HG02973 (cell line): ENCODE measurements at regions not wholly inside any gene's neighbourhood (a gene's known extent, or its start where the extent isn't known, plus 50 kb on each side); places are given as distances from the start of the nearest gene placed in this dataset.

Experiments used
- ATAC-seq: cut with Tn5 transposase; IDR thresholded peaks from one replicate; pipeline ENCODE4 v1.9.1; 2021; ENCODE audit warnings: moderate library complexity; ENCODE audit not compliant: unreplicated experiment

GRCh38 chr22:46053563-46054090 lies 76.7 kb upstream of the WNT7B start:
- ATAC-seq, result no peak

GRCh38 chr22:46054091-46055073 lies 77.4 kb upstream of the WNT7B start:
- ATAC-seq, result no peak

DNA sequence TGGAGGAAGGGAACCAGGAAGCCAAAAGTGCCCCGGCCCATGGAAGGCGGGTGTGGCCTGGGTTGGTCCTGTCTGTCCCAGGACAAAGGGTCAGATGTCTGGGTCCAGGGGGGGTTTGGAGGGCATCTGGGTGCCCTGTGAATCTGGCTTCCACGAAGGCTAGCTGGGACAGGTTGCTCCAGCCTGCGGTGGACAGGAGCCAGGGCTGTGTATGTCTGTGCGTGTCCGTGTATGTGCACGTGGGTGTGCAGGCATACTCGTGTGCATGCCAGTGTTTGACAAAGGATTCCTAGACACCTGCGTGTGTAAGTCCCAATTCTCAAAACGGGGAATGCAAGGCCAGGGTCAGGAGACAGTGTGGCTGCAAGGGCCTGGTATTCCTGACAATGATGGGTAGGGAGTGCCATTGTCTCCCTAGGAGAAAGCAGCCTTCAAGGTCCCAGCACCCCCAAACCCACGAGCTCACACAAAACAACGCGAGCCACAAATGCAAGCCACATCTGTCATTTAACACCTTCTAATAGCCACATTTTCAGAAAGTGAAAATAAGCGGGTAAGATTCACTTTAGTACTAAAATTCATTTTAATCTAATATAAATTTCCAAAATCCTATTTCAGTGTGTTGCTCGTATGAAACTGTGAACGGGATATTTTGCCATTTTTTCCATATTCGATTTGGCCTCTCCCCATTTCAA lies 78.4 kb upstream of the WNT7B start:
- ATAC-seq, result no peak

GRCh38 chr22:46055911-46056545 lies 79.1 kb upstream of the WNT7B start:
- ATAC-seq, result no peak

GRCh38 chr22:46056546-46057245 lies 79.7 kb upstream of the WNT7B start:
- no peak for ATAC-seq

DNA sequence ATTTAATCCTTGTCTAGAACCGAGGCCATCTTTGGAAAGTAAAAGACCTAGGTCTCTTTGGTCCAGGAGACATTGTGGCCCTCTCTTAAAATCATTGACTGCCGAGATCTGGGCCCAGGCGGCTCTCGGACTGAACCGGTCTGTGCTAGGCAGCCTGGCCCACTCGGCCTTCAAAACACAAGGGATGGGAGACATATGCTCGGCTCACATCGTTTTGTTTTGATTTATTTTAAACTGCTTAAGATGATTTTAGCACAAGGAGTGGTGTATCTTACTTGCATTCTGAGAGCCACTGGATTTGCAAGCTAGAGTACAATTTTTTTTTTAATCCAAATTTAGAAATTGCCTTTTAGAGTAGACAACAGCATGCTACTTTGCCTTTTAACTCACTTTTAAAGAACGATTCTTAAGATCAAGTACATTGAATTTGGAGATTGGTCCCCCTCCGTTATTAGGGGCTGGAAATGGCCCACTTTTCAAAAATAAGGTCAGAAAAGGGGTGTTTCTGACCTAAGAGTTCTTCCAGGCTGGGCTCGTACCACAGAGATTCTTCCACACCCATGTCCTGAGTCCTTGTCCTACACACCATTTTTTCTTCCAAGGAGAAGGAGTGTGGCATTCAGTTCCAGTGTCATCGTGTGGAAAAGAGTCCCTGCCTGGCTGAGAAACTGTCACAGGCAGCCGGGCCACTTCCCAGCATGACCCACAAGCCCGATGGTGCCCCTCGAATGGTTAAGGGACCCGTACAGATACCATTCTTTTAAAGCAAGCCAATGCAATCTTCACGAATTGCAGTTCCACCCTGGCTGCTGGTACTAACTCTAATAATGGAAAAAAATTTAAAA lies 80.5 kb upstream of the WNT7B start:
- ATAC-seq, result no peak

GRCh38 chr22:46058091-46058420 lies 81.1 kb upstream of the WNT7B start:
- ATAC-seq, result peak; percentile 81

GRCh38 chr22:46058591-46059519 lies 81.9 kb upstream of the WNT7B start:
- no peak for ATAC-seq

- no peak for ATAC-seq
These were observed 83.5 kb upstream of the WNT7B start for GRCh38 chr22:46060292-46061123.

DNA sequence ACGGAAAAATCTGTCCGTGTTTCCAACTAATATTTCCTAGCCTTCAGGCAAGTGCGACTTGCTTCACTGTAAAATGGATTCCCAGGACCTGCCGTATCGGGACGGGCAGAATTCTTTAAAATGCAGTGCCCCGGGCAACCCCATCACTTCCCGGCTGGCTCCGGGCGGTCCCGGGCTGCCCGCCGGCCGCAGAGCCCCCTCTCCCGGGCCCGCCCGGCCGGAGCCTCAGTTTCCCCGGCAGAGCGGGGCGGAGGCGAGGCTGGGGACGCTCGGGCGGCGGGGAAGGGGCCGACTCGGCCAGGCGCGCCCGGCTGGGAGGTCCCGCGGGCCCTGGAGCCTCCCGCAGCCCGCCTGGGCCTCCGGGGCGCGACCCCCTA lies 84.2 kb upstream of the WNT7B start:
- no peak for ATAC-seq

GRCh38 chr22:46061501-46062231 lies 84.7 kb upstream of the WNT7B start:
- no peak for ATAC-seq

GRCh38 chr22:46062232-46062615 lies 85.3 kb upstream of the WNT7B start:
- ATAC-seq, result no peak

DNA sequence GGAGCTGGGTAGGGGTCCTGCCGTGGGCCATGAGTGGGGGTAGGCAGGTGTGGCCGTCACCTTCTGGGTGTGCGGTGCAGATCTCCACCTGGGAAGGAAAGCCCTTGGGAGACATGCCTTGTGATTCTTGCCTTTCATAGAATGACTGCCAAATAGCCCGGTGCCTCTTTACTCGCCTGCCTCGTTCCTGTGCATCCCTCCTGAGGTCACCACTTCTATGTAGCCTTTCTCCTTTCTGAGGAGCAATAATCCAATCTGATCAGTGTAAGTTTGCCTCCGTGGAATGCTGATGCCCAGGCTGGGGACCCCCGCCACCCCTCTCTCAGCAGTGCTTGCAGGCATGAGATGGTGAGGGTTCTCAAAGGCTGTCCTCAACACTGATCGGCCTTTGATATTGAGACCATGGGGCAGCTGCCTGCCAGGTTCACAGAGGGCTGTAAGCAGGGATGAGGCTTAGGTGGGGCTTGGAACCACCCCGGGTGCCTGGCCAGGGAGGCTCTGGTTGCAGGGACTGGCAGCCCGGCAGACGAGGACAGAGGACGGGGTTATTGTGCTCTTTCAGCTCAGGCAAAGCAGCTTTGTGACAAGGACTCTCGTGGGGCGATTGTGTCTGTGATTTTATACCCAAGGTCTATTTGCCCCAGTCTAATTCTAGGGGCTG lies 86.1 kb upstream of the WNT7B start:
- no peak for ATAC-seq

GRCh38 chr22:46063846-46064227 lies 86.5 kb upstream of the PPARA start:
- ATAC-seq, result no peak

GRCh38 chr22:46064228-46064965 lies 85.9 kb upstream of the PPARA start:
- ATAC-seq, result no peak

GRCh38 chr22:46064966-46065666 lies 85.2 kb upstream of the PPARA start:
- no peak for ATAC-seq
